NCI-H345 (cell line): ENCODE measurements at regions not wholly inside any gene's neighbourhood (a gene's known extent, or its start where the extent isn't known, plus 50 kb on each side); places are given as distances from the start of the nearest gene placed in this dataset.

Source experiments
- DNase-seq: peaks from one replicate; lab custom pipeline; 2025; lab: John Stamatoyannopoulos, UW

- no peak for DNase-seq
Measured at GRCh38 chr16:86773354-86773715, 195.0 kb downstream of the FOXL1 start.

- no peak for DNase-seq
Measured at GRCh38 chr16:86774931-86775330, 196.6 kb downstream of the FOXL1 start.

GRCh38 chr16:86775511-86775921 lies 197.2 kb downstream of the FOXL1 start:
- no peak for DNase-seq

- no peak for DNase-seq
Measured at GRCh38 chr16:86777381-86777946, 199.1 kb downstream of the FOXL1 start.

GRCh38 chr16:86778108-86778745 lies 199.9 kb downstream of the FOXL1 start:
- DNase-seq, result no peak

GRCh38 chr16:86778978-86779377 lies 200.6 kb downstream of the FOXL1 start:
- DNase-seq, result no peak

GRCh38 chr16:86781046-86781445 lies 202.7 kb downstream of the FOXL1 start:
- DNase-seq, result no peak

- DNase-seq, result no peak
Measured at GRCh38 chr16:86783636-86784626, 205.6 kb downstream of the FOXL1 start.

GRCh38 chr16:86786338-86786737 lies 208.0 kb downstream of the FOXL1 start:
- DNase-seq, result no peak

- no peak for DNase-seq
Measured at GRCh38 chr16:86786994-86787393, 208.6 kb downstream of the FOXL1 start.

- DNase-seq, result no peak
Measured at GRCh38 chr16:86787538-86787937, 209.2 kb downstream of the FOXL1 start.

- DNase-seq, result no peak
Measured at GRCh38 chr16:86789621-86790051, 211.3 kb downstream of the FOXL1 start.

GRCh38 chr16:86791287-86792035 lies 213.1 kb downstream of the FOXL1 start:
- DNase-seq, result no peak

GRCh38 chr16:86794216-86794864 lies 216.0 kb downstream of the FOXL1 start:
- no peak for DNase-seq

- no peak for DNase-seq
Measured at GRCh38 chr16:86797700-86798099, 219.4 kb downstream of the FOXL1 start.

GRCh38 chr16:86798247-86799041 lies 220.1 kb downstream of the FOXL1 start:
- DNase-seq, result no peak

GRCh38 chr16:86799367-86799766 lies 221.0 kb downstream of the FOXL1 start:
- DNase-seq, result no peak

GRCh38 chr16:86800894-86801293 lies 222.5 kb downstream of the FOXL1 start:
- DNase-seq, result no peak

- no peak for DNase-seq
Measured at GRCh38 chr16:86802013-86802412, 223.7 kb downstream of the FOXL1 start.

- DNase-seq, result no peak
Measured at GRCh38 chr16:86805188-86805587, 226.8 kb downstream of the FOXL1 start.
